Mammary epithelial cell (primary cell): ENCODE measurements at regions not wholly inside any gene's neighbourhood (a gene's known extent, or its start where the extent isn't known, plus 50 kb on each side); places are given as distances from the start of the nearest gene placed in this dataset.

Source experiments
- EZH2 ChIP-seq: IDR thresholded peaks from 2 replicates; pipeline ENCODE4 v1.6.1; 2012; ENCODE audit warnings: low read length, inconsistent platforms, borderline replicate concordance
- TF ChIP-seq, protein P1 (sequence below), 2 donors: IDR thresholded peaks in 1 of 2; conservative IDR thresholded peaks in 1 of 2; 2 replicates each; pipeline ENCODE4 v1.5.1; 2011 to 2012; ENCODE audit warnings: inconsistent platforms in 2 of 2, low read length in 2 of 2, mild to moderate bottlenecking in 2 of 2, control low read depth in 1 of 2, low read depth in 1 of 2; ENCODE audit not compliant: insufficient read depth in 1 of 2; ENCODE audit errors: extremely low read depth in 1 of 2

DNA sequence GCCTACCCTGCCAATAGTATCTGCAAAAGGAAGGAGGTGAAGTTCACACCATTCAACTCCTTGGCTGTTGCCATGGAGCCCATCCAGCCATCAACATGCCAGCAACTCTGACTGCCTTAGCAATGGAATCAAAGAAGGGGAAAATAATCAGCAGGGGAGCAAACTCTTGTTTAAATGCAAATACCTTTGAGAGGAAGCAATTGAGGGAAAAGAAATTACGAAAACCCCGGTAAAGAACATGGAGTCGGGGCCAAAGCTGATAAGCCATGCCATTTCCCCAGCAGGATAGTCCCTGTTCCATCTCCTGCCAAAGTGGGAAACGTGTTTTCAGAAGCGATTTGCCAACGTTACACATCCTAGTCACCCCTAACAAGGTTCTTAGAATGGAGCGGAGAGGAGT lies 69.0 kb downstream of the MFAP3 start:
- TF ChIP-seq, protein P1, sequence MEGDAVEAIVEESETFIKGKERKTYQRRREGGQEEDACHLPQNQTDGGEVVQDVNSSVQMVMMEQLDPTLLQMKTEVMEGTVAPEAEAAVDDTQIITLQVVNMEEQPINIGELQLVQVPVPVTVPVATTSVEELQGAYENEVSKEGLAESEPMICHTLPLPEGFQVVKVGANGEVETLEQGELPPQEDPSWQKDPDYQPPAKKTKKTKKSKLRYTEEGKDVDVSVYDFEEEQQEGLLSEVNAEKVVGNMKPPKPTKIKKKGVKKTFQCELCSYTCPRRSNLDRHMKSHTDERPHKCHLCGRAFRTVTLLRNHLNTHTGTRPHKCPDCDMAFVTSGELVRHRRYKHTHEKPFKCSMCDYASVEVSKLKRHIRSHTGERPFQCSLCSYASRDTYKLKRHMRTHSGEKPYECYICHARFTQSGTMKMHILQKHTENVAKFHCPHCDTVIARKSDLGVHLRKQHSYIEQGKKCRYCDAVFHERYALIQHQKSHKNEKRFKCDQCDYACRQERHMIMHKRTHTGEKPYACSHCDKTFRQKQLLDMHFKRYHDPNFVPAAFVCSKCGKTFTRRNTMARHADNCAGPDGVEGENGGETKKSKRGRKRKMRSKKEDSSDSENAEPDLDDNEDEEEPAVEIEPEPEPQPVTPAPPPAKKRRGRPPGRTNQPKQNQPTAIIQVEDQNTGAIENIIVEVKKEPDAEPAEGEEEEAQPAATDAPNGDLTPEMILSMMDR (conservative IDR thresholded peaks at IDR 0.05 in 1 of 2, IDR thresholded peaks at IDR 0.05 in 1 of 2; ENCODE audit: extremely low read depth in 1 of 2, insufficient read depth in 1 of 2, low read depth in 1 of 2, low read length in 2 of 2): no peak
- TF ChIP-seq EZH2: no peak
